ENCODE measurements at regions not wholly inside any gene's neighbourhood (a gene's known extent, or its start where the extent isn't known, plus 50 kb on each side); places are given as distances from the start of the nearest gene placed in this dataset.
"Not testable (repeated sequence)": the region's sequence is repeated elsewhere in the genome, so short reads cannot be mapped to it uniquely, and the experiment has no call there.

GRCh38 chr14:30385925-30386324, 173.0 kb upstream of the G2E3 start:
- no peaks in the 10 kb centered on the region for H3K27me3 ChIP-seq (ENCODE audit: control insufficient read depth in 1 of 2, insufficient read depth in 2 of 2, low read length in 2 of 2)
- H3K4me1 ChIP-seq (ENCODE audit: insufficient read depth, low read length) = no peaks in the 10 kb centered on the region
- H3K27ac ChIP-seq (ENCODE audit: low read depth, low read length) = no peak overlapping the region
- no peaks in the 10 kb centered on the region for H3K9me3 ChIP-seq (ENCODE audit: low read length)
- H3K36me3 ChIP-seq (ENCODE audit: insufficient read depth, low read length) = no peaks in the 10 kb centered on the region
- no peak overlapping the region for H3K9ac ChIP-seq (ENCODE audit: low read length)
- no peak overlapping the region for H3K4me3 ChIP-seq (ENCODE audit: low read depth in 1 of 2, low read length in 2 of 2)

DNA sequence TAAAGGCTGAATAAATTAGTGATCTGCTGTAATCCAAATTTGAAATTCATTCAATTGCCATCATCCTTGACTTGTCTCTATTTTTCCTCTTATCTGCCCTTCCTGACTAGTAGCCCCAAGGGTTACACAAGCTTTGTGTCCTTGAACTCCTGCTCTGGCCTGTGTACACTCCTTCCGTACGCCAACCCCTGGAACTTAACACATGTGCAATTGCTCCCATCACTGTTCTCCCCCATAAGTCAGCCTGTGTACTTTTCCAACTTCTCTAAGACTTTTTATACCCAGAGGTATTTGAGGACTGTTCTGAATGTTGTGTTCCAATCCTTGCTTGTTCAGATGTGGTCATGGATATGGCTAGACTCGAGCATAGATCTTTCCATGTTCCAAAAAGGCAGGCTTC, 171.1 kb upstream of the G2E3 start:
- no peaks in the 10 kb centered on the region for H3K36me3 ChIP-seq (ENCODE audit: insufficient read depth, low read length)
- H3K9me3 ChIP-seq (ENCODE audit: low read length) = no peaks in the 10 kb centered on the region
- H3K27me3 ChIP-seq (ENCODE audit: control insufficient read depth in 1 of 2, insufficient read depth in 2 of 2, low read length in 2 of 2) = no peaks in the 10 kb centered on the region
- no peak overlapping the region for H3K27ac ChIP-seq (ENCODE audit: low read depth, low read length)
- H3K4me1 ChIP-seq (ENCODE audit: insufficient read depth, low read length) = no peaks in the 10 kb centered on the region
- H3K9ac ChIP-seq (ENCODE audit: low read length) = no peak overlapping the region
- no peak overlapping the region for H3K4me3 ChIP-seq (ENCODE audit: low read depth in 1 of 2, low read length in 2 of 2)

GRCh38 chr14:30389134-30389876, 169.7 kb upstream of the G2E3 start:
- H3K9ac ChIP-seq (ENCODE audit: low read length) = no peak overlapping the region
- H3K36me3 ChIP-seq (ENCODE audit: insufficient read depth, low read length) = no peaks in the 10 kb centered on the region
- H3K4me3 ChIP-seq (ENCODE audit: low read depth in 1 of 2, low read length in 2 of 2) = no peak overlapping the region
- no peak overlapping the region for H3K27ac ChIP-seq (ENCODE audit: low read depth, low read length)
- no peaks in the 10 kb centered on the region for H3K27me3 ChIP-seq (ENCODE audit: control insufficient read depth in 1 of 2, insufficient read depth in 2 of 2, low read length in 2 of 2)
- H3K9me3 ChIP-seq (ENCODE audit: low read length) = no peaks in the 10 kb centered on the region
- H3K4me1 ChIP-seq (ENCODE audit: insufficient read depth, low read length) = no peaks in the 10 kb centered on the region

- Histone ChIP-seq H3K36me3 (ENCODE audit: insufficient read depth, low read length) (no peaks in the 10 kb centered on the region), H3K27ac (ENCODE audit: low read depth, low read length) (no peak overlapping the region), H3K4me1 (ENCODE audit: insufficient read depth, low read length) (no peaks in the 10 kb centered on the region), H3K4me3 (ENCODE audit: low read depth in 1 of 2, low read length in 2 of 2) (no peak overlapping the region), H3K9me3 (ENCODE audit: low read length) (no peaks in the 10 kb centered on the region), H3K9ac (ENCODE audit: low read length) (no peak overlapping the region), H3K27me3 (ENCODE audit: control insufficient read depth in 1 of 2, insufficient read depth in 2 of 2, low read length in 2 of 2) (no peaks in the 10 kb centered on the region)
Observed at GRCh38 chr14:30389877-30390385, 169.0 kb upstream of the G2E3 start.

GRCh38 chr14:30395065-30395464, 163.9 kb upstream of the G2E3 start:
- Histone ChIP-seq H3K9me3 (ENCODE audit: low read length) (no peaks in the 10 kb centered on the region), H3K9ac (ENCODE audit: low read length) (no peak overlapping the region), H3K4me1 (ENCODE audit: insufficient read depth, low read length) (no peaks in the 10 kb centered on the region), H3K27me3 (ENCODE audit: control insufficient read depth in 1 of 2, insufficient read depth in 2 of 2, low read length in 2 of 2) (no peaks in the 10 kb centered on the region), H3K4me3 (ENCODE audit: low read depth in 1 of 2, low read length in 2 of 2) (no peak overlapping the region), H3K36me3 (ENCODE audit: insufficient read depth, low read length) (no peaks in the 10 kb centered on the region), H3K27ac (ENCODE audit: low read depth, low read length) (no peak overlapping the region)

GRCh38 chr14:30402846-30403245, 156.1 kb upstream of the G2E3 start:
- no peaks in the 10 kb centered on the region for H3K27me3 ChIP-seq (ENCODE audit: control insufficient read depth in 1 of 2, insufficient read depth in 2 of 2, low read length in 2 of 2)
- no peak overlapping the region for H3K4me3 ChIP-seq (ENCODE audit: low read depth in 1 of 2, low read length in 2 of 2)
- no peaks in the 10 kb centered on the region for H3K4me1 ChIP-seq (ENCODE audit: insufficient read depth, low read length)
- H3K9me3 ChIP-seq (ENCODE audit: low read length) = no peaks in the 10 kb centered on the region
- no peak overlapping the region for H3K9ac ChIP-seq (ENCODE audit: low read length)
- no peak overlapping the region for H3K27ac ChIP-seq (ENCODE audit: low read depth, low read length)
- no peaks in the 10 kb centered on the region for H3K36me3 ChIP-seq (ENCODE audit: insufficient read depth, low read length)

DNA sequence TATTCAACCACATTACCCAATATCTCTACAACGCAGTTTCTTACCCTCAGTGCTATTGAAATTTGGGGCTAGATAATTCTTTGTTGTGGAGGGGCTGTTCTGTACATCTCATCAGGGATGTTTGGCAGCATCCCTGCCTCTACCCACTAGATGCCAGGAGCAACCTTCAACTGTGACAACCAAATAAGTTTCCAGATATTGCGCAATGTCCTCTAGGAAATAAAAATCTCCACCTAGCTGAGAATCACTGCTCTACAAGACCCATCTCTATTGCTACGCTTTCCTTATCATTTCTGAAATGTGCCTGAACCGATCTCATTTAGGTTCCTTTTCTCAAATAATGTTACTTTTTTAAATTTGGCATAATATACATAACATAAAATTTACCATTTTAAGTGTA, 155.2 kb upstream of the G2E3 start:
- Histone ChIP-seq H3K36me3 (ENCODE audit: insufficient read depth, low read length) (no peaks in the 10 kb centered on the region), H3K9me3 (ENCODE audit: low read length) (no peaks in the 10 kb centered on the region), H3K27ac (ENCODE audit: low read depth, low read length) (no peak overlapping the region), H3K4me3 (ENCODE audit: low read depth in 1 of 2, low read length in 2 of 2) (no peak overlapping the region), H3K27me3 (ENCODE audit: control insufficient read depth in 1 of 2, insufficient read depth in 2 of 2, low read length in 2 of 2) (no peaks in the 10 kb centered on the region), H3K4me1 (ENCODE audit: insufficient read depth, low read length) (no peaks in the 10 kb centered on the region), H3K9ac (ENCODE audit: low read length) (no peak overlapping the region)

DNA sequence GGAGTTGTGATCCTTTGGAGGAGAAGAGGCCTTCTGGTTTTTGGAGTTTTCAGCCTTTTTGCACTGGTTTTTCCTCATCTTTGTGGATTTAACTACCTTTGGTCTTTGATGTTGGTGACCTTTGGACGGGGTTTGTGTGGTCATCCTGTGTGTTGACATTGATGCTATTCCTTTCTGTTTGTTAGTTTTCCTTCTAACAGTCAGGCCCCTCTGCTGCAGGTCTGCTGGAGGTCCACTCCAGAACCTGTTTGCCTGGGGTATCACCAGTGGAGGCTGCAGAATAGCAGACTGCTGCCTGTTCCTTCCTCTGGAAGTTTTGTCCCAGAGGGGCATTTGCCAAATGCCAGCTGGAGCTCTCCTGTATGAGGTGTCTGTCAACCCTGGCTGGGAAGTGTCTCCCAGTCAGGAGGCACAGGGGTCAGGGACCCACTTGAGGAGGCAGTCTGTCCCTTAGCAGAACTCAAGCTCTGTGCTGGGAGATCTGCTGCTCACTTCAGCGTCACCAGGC, 149.4 kb upstream of the G2E3 start:
- not testable (repeated sequence) for H3K9me3 ChIP-seq (ENCODE audit: low read length); H3K27ac ChIP-seq (ENCODE audit: low read depth, low read length); H3K36me3 ChIP-seq (ENCODE audit: insufficient read depth, low read length); H3K9ac ChIP-seq (ENCODE audit: low read length); H3K4me3 ChIP-seq (ENCODE audit: low read depth in 1 of 2, low read length in 2 of 2); H3K27me3 ChIP-seq (ENCODE audit: control insufficient read depth in 1 of 2, insufficient read depth in 2 of 2, low read length in 2 of 2); H3K4me1 ChIP-seq (ENCODE audit: insufficient read depth, low read length)

- Histone ChIP-seq H3K4me3 (ENCODE audit: low read depth in 1 of 2, low read length in 2 of 2) (no peak overlapping the region), H3K27ac (ENCODE audit: low read depth, low read length) (no peak overlapping the region), H3K27me3 (ENCODE audit: control insufficient read depth in 1 of 2, insufficient read depth in 2 of 2, low read length in 2 of 2) (no peaks in the 10 kb centered on the region), H3K9ac (ENCODE audit: low read length) (no peak overlapping the region), H3K9me3 (ENCODE audit: low read length) (no peaks in the 10 kb centered on the region), H3K4me1 (ENCODE audit: insufficient read depth, low read length) (no peaks in the 10 kb centered on the region), H3K36me3 (ENCODE audit: insufficient read depth, low read length) (no peaks in the 10 kb centered on the region)
Observed at GRCh38 chr14:30410986-30411385, 148.0 kb upstream of the G2E3 start.

GRCh38 chr14:30413184-30413583, 145.8 kb upstream of the G2E3 start:
- not testable (repeated sequence) for H3K9ac ChIP-seq (ENCODE audit: low read length); H3K9me3 ChIP-seq (ENCODE audit: low read length); H3K4me3 ChIP-seq (ENCODE audit: low read depth in 1 of 2, low read length in 2 of 2); H3K27me3 ChIP-seq (ENCODE audit: control insufficient read depth in 1 of 2, insufficient read depth in 2 of 2, low read length in 2 of 2); H3K4me1 ChIP-seq (ENCODE audit: insufficient read depth, low read length); H3K36me3 ChIP-seq (ENCODE audit: insufficient read depth, low read length); H3K27ac ChIP-seq (ENCODE audit: low read depth, low read length)

- H3K4me1 ChIP-seq (ENCODE audit: insufficient read depth, low read length) = no peaks in the 10 kb centered on the region
- H3K27me3 ChIP-seq (ENCODE audit: control insufficient read depth in 1 of 2, insufficient read depth in 2 of 2, low read length in 2 of 2) = no peaks in the 10 kb centered on the region
- no peak overlapping the region for H3K9ac ChIP-seq (ENCODE audit: low read length)
- H3K36me3 ChIP-seq (ENCODE audit: insufficient read depth, low read length) = no peaks in the 10 kb centered on the region
- no peak overlapping the region for H3K4me3 ChIP-seq (ENCODE audit: low read depth in 1 of 2, low read length in 2 of 2)
- H3K27ac ChIP-seq (ENCODE audit: low read depth, low read length) = no peak overlapping the region
- no peaks in the 10 kb centered on the region for H3K9me3 ChIP-seq (ENCODE audit: low read length)
Observed at GRCh38 chr14:30417121-30417520, 141.8 kb upstream of the G2E3 start.

DNA sequence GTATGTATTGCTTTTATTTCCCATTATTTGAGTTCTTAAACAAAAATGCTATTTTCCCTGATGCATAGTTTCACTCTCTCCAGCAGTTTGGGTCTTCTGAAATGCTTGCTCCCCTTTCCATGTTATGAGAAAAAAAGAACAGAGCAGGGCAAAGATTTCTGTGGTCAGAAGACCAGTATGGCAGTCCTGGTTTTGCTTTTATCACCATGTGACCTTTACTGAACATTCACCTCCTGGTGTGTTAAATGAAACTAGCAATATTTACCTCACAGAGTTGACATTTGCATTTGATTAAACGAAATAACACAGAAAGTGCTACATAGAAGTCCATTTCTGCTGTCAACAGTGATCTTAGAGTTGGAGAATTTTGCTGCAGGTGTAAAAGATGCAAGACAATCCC, 141.0 kb upstream of the G2E3 start:
- Histone ChIP-seq H3K9ac (ENCODE audit: low read length) (no peak overlapping the region), H3K9me3 (ENCODE audit: low read length) (no peaks in the 10 kb centered on the region), H3K36me3 (ENCODE audit: insufficient read depth, low read length) (no peaks in the 10 kb centered on the region), H3K27ac (ENCODE audit: low read depth, low read length) (no peak overlapping the region), H3K4me3 (ENCODE audit: low read depth in 1 of 2, low read length in 2 of 2) (no peak overlapping the region), H3K27me3 (ENCODE audit: control insufficient read depth in 1 of 2, insufficient read depth in 2 of 2, low read length in 2 of 2) (no peaks in the 10 kb centered on the region), H3K4me1 (ENCODE audit: insufficient read depth, low read length) (no peaks in the 10 kb centered on the region)

Data from muscle layer of colon (tissue), 2 donors.